ENCODE measurements at regions not wholly inside any gene's neighbourhood (a gene's known extent, or its start where the extent isn't known, plus 50 kb on each side); places are given as distances from the start of the nearest gene placed in this dataset.

DNA sequence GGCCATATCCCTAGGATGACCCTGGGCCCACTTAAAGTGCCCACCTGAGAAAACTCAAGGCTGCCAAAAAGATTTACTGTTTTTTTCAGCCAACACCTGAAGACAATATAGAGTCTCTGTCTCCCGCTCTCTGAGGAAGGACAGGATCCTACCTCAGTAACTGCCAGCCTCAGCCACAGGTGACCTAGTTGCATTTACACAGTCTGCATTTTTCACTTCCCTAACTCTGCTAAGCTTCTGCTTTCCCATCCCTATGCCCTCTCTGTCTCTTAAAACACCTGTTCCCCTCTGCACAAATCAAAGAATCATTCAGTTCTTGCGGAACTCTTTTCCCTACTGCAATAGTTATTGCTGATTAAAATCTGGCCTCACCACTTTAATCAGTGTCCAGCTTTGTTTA, 609.5 kb downstream of the UQCRFS1 start:
- no peak for TF ChIP-seq EZH2 (IDR thresholded peaks at IDR 0.05; ENCODE audit: low read depth)
- TF ChIP-seq, protein P1, sequence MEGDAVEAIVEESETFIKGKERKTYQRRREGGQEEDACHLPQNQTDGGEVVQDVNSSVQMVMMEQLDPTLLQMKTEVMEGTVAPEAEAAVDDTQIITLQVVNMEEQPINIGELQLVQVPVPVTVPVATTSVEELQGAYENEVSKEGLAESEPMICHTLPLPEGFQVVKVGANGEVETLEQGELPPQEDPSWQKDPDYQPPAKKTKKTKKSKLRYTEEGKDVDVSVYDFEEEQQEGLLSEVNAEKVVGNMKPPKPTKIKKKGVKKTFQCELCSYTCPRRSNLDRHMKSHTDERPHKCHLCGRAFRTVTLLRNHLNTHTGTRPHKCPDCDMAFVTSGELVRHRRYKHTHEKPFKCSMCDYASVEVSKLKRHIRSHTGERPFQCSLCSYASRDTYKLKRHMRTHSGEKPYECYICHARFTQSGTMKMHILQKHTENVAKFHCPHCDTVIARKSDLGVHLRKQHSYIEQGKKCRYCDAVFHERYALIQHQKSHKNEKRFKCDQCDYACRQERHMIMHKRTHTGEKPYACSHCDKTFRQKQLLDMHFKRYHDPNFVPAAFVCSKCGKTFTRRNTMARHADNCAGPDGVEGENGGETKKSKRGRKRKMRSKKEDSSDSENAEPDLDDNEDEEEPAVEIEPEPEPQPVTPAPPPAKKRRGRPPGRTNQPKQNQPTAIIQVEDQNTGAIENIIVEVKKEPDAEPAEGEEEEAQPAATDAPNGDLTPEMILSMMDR (conservative IDR thresholded peaks at IDR 0.05), result no peak

Measured in PC-9 (cell line).